Small intestine (tissue), 7 donors: ENCODE measurements at regions not wholly inside any gene's neighbourhood (a gene's known extent, or its start where the extent isn't known, plus 50 kb on each side); places are given as distances from the start of the nearest gene placed in this dataset.
"Not testable (repeated sequence)": the region's sequence is repeated elsewhere in the genome, so short reads cannot be mapped to it uniquely, and the experiment has no call there.

Experiments
- DNase-seq, 2 donors: peaks; one replicate each; pipeline versions ENCODE4 v3.0.0 to v3.0.0-alpha.2; 2013
- FAIRE-seq: peaks from 2 replicates; lab custom pipeline; 2012; peaks lifted over from hg19 to GRCh38; lab: Jason Lieb, UNC
- H3K27ac ChIP-seq, 3 donors: one replicate each; pipeline ENCODE4 v1.5.1; 2013; ENCODE audit warnings: low read length in 2 of 3, mild to moderate bottlenecking in 2 of 3, control low read depth in 1 of 3, inconsistent platforms in 1 of 3, low read depth in 1 of 3, moderate library complexity in 1 of 3
- H3K27me3 ChIP-seq, 3 donors: one replicate each; pipeline ENCODE4 v1.6.1; 2013; ENCODE audit warnings: low read length in 3 of 3, inconsistent platforms in 1 of 3; ENCODE audit not compliant: control insufficient read depth in 3 of 3, insufficient read depth in 3 of 3
- H3K36me3 ChIP-seq, 3 donors: one replicate each; pipeline ENCODE4 v1.6.1; 2013; ENCODE audit warnings: low read length in 3 of 3, inconsistent platforms in 1 of 3, low read depth in 1 of 3, mild to moderate bottlenecking in 1 of 3, moderate library complexity in 1 of 3; ENCODE audit not compliant: control insufficient read depth in 3 of 3, insufficient read depth in 2 of 3
- H3K4me1 ChIP-seq, 3 donors: one replicate each; pipeline ENCODE4 v1.6.1; 2013; ENCODE audit warnings: low read length in 2 of 3, inconsistent platforms in 1 of 3, low read depth in 1 of 3, mild to moderate bottlenecking in 1 of 3, moderate library complexity in 1 of 3; ENCODE audit not compliant: control insufficient read depth in 3 of 3, insufficient read depth in 2 of 3
- H3K4me3 ChIP-seq, 3 donors: one replicate each; pipeline ENCODE4 v1.5.1; 2013; ENCODE audit warnings: low read length in 3 of 3, control low read depth in 1 of 3, inconsistent platforms in 1 of 3, low read depth in 1 of 3, mild to moderate bottlenecking in 1 of 3, moderate library complexity in 1 of 3
- H3K9me3 ChIP-seq, 2 donors: one replicate each; pipeline ENCODE4 v1.6.1; 2013; ENCODE audit warnings: low read depth in 1 of 2, low read length in 1 of 2; ENCODE audit not compliant: control insufficient read depth in 2 of 2, insufficient read depth in 1 of 2
- WGBS, 3 donors: extraction: QIAGEN DNeasy Blood & Tissue Kit; methylation state at CpG; one replicate each; pipeline ENCODE4 v1.1.7; 2013; 5-methylcytosine and 5-hydroxymethylcytosine counted together
- donor health status: healthy with polysubstance abuse.
- donor health status: control.
- donor health status: control.
- donor health status: Bipolar disorder and iron deficiency.
- donor health status: healthy.

DNA sequence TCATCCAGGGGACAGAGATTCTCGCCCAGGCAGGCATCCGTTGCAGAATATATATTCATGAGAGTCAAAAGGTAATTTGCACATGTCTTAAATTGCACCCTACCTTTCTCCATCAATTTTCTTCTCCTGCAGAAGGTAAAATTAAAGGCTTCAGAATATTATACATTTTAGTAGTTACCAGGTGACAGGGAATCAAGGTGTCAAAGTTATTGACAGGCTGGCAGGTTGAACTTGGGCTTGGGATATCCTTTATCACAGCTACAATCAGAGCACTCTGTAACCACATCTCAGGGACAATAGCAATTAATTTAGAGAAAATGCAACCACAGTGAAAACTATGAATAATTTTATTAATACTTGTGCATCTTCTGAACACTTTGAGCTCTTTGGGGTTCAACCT is 66.9 kb upstream of the GSC start:
- no peak overlapping the region for H3K27ac ChIP-seq
- no peaks in the 10 kb centered on the region for H3K36me3 ChIP-seq
- FAIRE-seq (no peak), DNase-seq (no peak)
- no peak overlapping the region for H3K4me3 ChIP-seq
- WGBS, 3 donors: 72 to 87% (median 77%) methylated on average over 2 of the region's 2 CpGs
- H3K4me1 ChIP-seq: no peaks in the 10 kb centered on the region
- peaks cover 0 to 5% of the 10 kb centered on the region in 2 donors for H3K9me3 ChIP-seq
- H3K27me3 ChIP-seq: no peaks in the 10 kb centered on the region

DNA sequence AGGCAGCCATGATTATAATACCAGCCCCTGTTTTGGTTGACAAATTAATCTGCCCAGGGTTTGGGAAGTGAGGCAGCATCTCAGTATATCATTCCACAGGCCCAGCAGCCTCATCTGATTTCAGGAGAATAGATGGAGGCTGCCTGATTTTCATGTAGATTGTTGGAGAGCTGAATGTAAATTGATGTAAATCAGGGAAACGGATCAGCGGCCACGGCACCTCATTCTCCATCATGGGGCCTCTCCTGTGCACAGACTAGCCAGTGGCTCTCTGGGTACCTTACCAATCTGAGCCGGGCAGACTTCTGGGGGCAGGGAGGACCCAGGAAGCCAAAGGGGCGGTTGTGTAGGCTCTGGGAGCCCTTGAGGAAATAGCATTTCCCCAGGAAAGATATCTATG is 63.7 kb upstream of the GSC start:
- no peak for DNase-seq
- no peaks in the 10 kb centered on the region for H3K27me3 ChIP-seq
- no peaks in the 10 kb centered on the region for H3K4me1 ChIP-seq
- no peak overlapping the region for H3K4me3 ChIP-seq
- H3K27ac ChIP-seq: no peak overlapping the region
- FAIRE-seq: no peak
- 73 to 75% (median 73%) methylated on average over 5 of the region's 5 CpGs for WGBS, 3 donors
- peaks cover 0 to 5% of the 10 kb centered on the region in 2 donors for H3K9me3 ChIP-seq
- no peaks in the 10 kb centered on the region for H3K36me3 ChIP-seq

DNA sequence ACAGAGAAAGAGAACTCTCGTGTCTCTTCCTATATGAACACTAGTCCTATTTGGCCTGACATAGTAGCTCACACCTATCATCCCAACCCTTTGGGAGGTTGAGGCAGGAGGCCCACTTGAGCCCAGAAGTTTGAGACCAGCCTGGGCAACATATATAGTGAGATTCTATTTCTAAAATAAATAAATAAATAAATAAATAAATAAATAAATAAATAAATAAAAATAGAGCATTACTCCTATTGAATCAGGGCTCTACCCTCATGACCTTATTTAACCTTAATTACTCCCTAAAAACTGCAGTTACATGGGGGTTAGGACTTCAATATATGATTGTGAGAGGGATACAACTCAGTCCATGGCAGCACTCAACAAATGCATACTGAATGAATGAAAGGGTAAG is 61.2 kb upstream of the GSC start:
- H3K36me3 ChIP-seq: no peaks in the 10 kb centered on the region
- H3K4me3 ChIP-seq: no peak overlapping the region
- peaks cover 0 to 5% of the 10 kb centered on the region in 2 donors for H3K9me3 ChIP-seq
- H3K4me1 ChIP-seq: no peaks in the 10 kb centered on the region
- FAIRE-seq: no peak
- DNase-seq: no peak
- WGBS, 3 donors: 52 to 55% (median 55%) methylated on average over 1 of the region's 1 CpG
- no peak overlapping the region for H3K27ac ChIP-seq
- H3K27me3 ChIP-seq: no peaks in the 10 kb centered on the region

DNA sequence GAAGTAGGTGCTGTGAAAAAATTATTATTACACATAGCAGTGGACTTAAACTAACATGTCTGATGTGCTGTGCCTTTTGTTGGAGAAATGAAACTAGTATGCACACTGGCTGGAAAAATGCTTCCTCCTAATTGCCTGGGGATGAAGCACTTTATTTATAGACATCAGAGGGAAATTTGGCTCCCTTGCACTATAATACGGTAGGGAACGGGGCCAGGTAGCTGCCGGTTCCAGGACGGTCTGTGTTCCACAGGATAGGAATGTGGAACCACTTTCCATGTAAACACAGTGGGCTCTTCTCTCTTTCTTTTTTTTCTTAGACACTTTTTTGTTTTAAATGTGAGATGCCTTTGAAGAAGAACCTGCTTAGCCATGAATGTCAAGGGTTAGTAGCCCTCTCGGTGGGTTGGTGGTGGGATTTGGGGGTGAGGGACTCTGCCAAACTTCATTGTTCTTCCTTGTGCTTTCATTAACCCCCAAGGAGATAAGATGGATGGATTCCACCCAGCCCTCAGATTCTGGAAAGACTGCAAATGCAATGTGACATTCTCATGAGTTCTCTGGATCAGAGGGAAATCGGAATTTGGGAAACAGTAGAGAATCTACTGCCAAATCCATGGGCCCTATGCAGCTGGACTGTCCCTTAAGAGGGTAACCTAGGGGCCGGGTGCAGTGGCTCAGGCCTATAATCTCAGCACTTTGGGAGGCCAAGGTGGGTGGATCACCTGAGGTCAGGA is 58.0 kb upstream of the GSC start:
- no peaks in the 10 kb centered on the region for H3K4me1 ChIP-seq
- 57 to 70% (median 70%) methylated on average over 7 of the region's 7 CpGs for WGBS, 3 donors
- no peaks in the 10 kb centered on the region for H3K36me3 ChIP-seq
- no peaks in the 10 kb centered on the region for H3K27me3 ChIP-seq
- H3K4me3 ChIP-seq: no peak overlapping the region
- no peak overlapping the region for H3K27ac ChIP-seq
- DNase-seq (no peak), FAIRE-seq (no peak)
- peaks cover 0 to 9% of the 10 kb centered on the region in 2 donors for H3K9me3 ChIP-seq

DNA sequence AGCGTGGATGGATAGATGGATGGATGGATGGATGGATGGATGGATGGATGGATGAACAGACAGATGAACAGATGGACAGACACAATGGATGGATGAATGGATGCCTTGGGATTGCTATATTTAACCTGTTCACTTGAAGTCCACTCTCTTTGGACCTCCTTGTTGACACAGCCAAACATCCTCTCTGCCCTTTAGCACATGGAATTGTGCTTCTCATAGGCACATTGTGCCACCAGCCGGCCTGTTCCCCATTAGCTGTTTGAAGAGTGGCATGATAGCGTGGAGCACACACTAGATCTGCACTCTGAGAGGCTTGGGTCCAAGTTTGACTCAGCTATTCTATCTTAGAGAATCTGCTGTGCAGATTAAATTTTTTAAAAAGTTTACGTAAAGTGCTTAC is 56.9 kb upstream of the GSC start:
- Histone ChIP-seq H3K27me3 (no peaks in the 10 kb centered on the region), H3K9me3 (peaks cover 0 to 9% of the 10 kb centered on the region in 2 donors), H3K4me3 (no peak overlapping the region), H3K36me3 (no peaks in the 10 kb centered on the region), H3K27ac (no peak overlapping the region), H3K4me1 (no peaks in the 10 kb centered on the region)
- DNase-seq (no peak), FAIRE-seq (no peak)
- 69 to 85% (median 72%) methylated on average over 4 of the region's 4 CpGs for WGBS, 3 donors

DNA sequence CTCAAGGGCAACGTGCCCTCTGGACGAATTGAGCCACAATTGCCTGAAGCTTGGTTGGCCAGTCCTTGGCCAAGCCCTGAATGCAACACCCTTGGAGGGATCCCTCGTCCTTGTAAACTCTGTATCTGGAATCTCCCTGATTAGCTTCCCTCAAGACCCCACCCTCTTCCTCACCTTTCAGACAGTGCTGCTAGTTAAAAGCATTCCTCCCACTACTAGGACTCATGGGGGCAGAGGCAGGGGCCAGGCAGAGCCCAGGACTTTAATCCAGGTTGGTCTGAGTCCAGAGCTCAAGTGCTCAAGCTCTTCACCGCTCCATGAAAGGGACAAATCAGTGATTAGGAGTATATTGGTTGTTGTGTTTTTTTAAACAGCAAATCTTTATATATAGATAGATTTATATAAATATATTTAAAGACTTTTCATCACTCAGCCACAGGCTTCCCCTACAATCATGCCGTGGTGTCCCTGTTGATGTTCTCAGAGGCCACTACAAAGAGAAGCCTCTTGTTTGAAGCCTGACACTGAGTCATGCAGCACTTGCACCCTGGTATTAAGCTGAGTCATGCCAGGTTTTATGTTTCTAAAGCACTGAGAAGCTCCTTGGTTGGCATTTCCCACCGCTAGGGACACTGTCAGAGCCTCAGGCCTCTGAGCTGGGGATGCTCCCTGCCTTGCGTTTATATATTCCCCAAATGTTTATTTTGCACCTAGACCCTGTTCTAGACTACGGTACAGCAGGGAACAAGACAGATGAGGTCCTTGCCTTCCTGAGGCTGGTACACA is 53.8 kb upstream of the GSC start:
- 64 to 66% (median 65%) methylated on average over 8 of the region's 8 CpGs for WGBS, 3 donors
- DNase-seq (no peak), FAIRE-seq (no peak)
- Histone ChIP-seq H3K27me3 (no peaks in the 10 kb centered on the region), H3K4me3 (no peak overlapping the region), H3K4me1 (no peaks in the 10 kb centered on the region), H3K9me3 (peaks cover 0 to 12% of the 10 kb centered on the region in 2 donors), H3K36me3 (no peaks in the 10 kb centered on the region), H3K27ac (no peak overlapping the region)

DNA sequence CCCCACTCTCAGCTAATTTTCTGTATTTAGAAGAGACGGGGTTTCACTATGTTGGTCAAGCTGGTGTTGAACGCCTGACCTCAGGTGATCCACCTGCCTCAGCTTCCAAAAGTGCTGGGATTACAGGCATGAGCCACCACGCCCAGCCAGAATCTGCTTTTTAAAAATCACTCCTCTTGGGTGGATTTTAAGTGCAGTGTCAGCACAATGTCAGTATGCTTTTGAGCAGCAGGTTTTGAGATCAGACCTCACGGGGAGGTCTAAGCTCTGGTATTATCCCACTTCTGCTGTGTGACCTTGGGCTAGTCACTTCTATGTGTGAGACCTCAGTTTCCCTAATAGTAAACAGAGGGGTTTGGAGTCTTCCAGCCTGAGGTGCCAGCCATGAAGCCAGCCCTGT is 51.8 kb upstream of the GSC start:
- H3K27me3 ChIP-seq: no peaks in the 10 kb centered on the region
- peaks cover 0 to 12% of the 10 kb centered on the region in 2 donors for H3K9me3 ChIP-seq
- H3K4me3 ChIP-seq: no peak overlapping the region
- H3K36me3 ChIP-seq: no peaks in the 10 kb centered on the region
- FAIRE-seq (no peak), DNase-seq (no peak)
- H3K27ac ChIP-seq: no peak overlapping the region
- no peaks in the 10 kb centered on the region for H3K4me1 ChIP-seq
- WGBS, 3 donors: 80 to 84% (median 81%) methylated on average over 4 of the region's 4 CpGs

DNA sequence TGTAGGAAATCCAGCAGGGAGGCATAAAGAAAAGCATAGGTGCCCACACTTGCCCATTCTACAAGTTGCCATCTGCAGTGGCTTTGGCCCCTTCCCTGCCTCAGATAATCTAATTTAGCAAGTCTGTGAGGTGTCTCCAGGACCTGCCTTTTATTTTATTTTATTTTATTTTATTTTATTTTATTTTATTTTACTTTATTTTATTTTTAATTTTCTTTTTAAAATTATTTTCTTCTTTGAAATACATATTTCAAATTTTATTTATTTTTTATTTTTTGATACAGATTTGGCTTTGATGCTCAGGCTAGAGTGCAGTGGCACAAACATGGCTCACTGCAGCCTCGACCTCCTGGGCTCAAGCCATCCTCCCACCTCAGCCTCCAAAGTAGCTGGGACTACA is 51.0 kb upstream of the GSC start:
- DNase-seq, FAIRE-seq, H3K4me1 ChIP-seq, H3K27ac ChIP-seq, H3K4me3 ChIP-seq, H3K27me3 ChIP-seq, H3K36me3 ChIP-seq: not testable (repeated sequence)
- WGBS, 3 donors: 35 to 61% (median 60%) methylated on average over 1 of the region's 1 CpG
- peaks cover 0 to 12% of the 10 kb centered on the region in 2 donors for H3K9me3 ChIP-seq
